SU-DHL-6 (cell line): ENCODE measurements at regions not wholly inside any gene's neighbourhood (a gene's known extent, or its start where the extent isn't known, plus 50 kb on each side); places are given as distances from the start of the nearest gene placed in this dataset.

Experiments used
- CTCF ChIP-seq: fragments of 200-600 bp; sonication (generic); IDR thresholded peaks from one replicate; pipeline ENCODE4 v1.5.1; 2017; ENCODE audit warnings: antibody characterized with exemption, mild to moderate bottlenecking, low read length, moderate library complexity; ENCODE audit not compliant: insufficient read depth, poor library complexity, severe bottlenecking
- EZH2phosphoT487 ChIP-seq: fragments of 200-600 bp; sonication (generic), shearing (Covaris generic); conservative IDR thresholded peaks from 2 replicates; pipeline ENCODE4 v1.6.1; 2018; ENCODE audit warnings: mild to moderate bottlenecking, antibody characterized with exemption, low read length, moderate library complexity, mixed read lengths

DNA sequence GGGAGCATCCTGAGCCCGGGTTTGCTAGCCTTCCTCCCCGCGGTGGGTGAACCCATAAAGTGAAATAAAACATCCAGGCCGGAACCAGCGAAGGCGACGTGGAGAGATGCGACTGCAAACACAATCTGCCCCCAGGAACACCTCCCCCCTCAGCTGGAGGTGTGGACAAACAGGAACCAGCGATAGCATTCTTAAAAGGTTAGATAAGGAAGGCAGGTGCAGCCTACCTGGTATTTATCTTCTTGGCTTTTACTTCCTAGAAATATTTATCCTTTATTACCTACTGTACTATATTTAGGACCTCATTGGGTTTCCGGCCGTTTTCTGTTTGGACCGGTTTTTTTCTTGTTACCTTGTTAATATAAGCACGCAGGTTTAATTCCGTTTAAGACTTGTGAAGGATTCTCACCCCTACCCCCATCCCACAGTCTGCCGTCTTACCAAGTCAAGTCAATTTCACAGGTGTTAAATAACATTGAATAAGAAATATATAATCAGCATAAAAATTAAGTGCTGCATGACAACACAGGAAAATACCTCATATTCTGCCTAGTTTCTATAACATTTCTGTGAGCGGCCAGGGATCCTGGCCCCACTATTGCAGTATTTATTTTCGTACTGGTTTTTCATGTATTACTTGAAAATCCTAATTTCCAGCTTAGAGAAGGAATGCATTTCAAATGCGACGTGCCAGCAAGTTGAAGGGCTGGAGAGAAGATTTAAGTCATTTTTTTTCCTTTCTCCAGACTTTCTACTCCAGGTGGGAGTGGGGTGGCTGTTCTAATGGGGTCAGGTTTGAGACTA is 224.0 kb upstream of the ID2 start:
- TF ChIP-seq CTCF (no peak), EZH2phosphoT487 (no peak)
